Stomach (tissue), 4 donors: ENCODE measurements at regions not wholly inside any gene's neighbourhood (a gene's known extent, or its start where the extent isn't known, plus 50 kb on each side); places are given as distances from the start of the nearest gene placed in this dataset.

ENCODE experiments used
- CTCF ChIP-seq, 7 experiments: fragments of 450-650 bp in 4 of 7; fragments of 200-600 bp in 3 of 7; sonication (generic) in 3 of 7; IDR thresholded peaks; one replicate each; pipeline ENCODE4 v1.5.1; 2016 to 2019; ENCODE audit warnings: antibody characterized with exemption in 7 of 7, control low read depth in 2 of 7, mild to moderate bottlenecking in 1 of 7
- EP300 ChIP-seq: sonication (generic); formaldehyde crosslinking; IDR thresholded peaks from one replicate; pipeline ENCODE4 v1.6.1; 2017; ENCODE audit warnings: antibody characterized with exemption
- POLR2A ChIP-seq, 4 donors: fragments of 450-650 bp; IDR thresholded peaks; one replicate each; pipeline ENCODE4 v1.6.1; 2016; ENCODE audit warnings: antibody characterized with exemption in 4 of 4, control low read depth in 2 of 4, mild to moderate bottlenecking in 1 of 4, moderate library complexity in 1 of 4
- POLR2AphosphoS5 ChIP-seq, 3 donors: sonication (generic); formaldehyde crosslinking; IDR thresholded peaks; one replicate each; pipeline ENCODE4 v1.6.1; 2016; ENCODE audit warnings: antibody characterized with exemption in 3 of 3

DNA sequence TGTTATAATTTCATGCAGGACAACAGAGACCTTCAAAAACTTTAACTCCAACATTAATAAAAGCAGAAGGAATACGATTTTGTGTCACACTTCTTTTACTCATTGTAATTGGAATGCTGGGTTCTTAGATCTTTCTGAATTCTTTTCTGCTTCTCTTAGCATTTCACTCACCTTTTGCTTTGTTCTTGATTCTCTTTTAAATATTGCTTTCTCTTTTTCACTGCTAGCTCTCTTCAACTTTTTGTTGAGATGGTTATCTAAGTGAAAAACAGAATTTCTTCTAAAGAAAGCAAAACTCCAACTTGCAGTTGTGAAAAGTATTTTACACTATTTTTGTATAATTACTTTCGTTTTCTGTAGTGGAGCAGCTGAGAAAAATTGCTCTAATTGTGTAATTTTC, 212.6 kb upstream of the KIF2A start:
- no peak for TF ChIP-seq POLR2A (IDR thresholded peaks at IDR 0.05)
- no peak for TF ChIP-seq CTCF (IDR thresholded peaks at IDR 0.05)
- TF ChIP-seq POLR2AphosphoS5 (IDR thresholded peaks at IDR 0.05), result no peak
- TF ChIP-seq EP300, result no peak
